Neuron (in vitro differentiated cells): ENCODE measurements at regions not wholly inside any gene's neighbourhood (a gene's known extent, or its start where the extent isn't known, plus 50 kb on each side); places are given as distances from the start of the nearest gene placed in this dataset.

ENCODE experiments used
- H2AFZ ChIP-seq: one replicate; pipeline ENCODE4 v1.6.1; 2013; ENCODE audit warnings: low read depth, mild to moderate bottlenecking, inconsistent platforms, low read length, moderate library complexity
- H3K27me3 ChIP-seq: one replicate; pipeline ENCODE4 v1.6.1; 2013; ENCODE audit warnings: low read length; ENCODE audit not compliant: insufficient read depth
- H3K36me3 ChIP-seq: one replicate; pipeline ENCODE4 v1.6.1; 2013; ENCODE audit warnings: low read length; ENCODE audit not compliant: insufficient read depth
- H3K4me1 ChIP-seq: one replicate; pipeline ENCODE4 v1.6.1; 2013; ENCODE audit warnings: low read length; ENCODE audit not compliant: insufficient read depth
- H3K4me3 ChIP-seq: 2 replicates; pipeline ENCODE4 v1.5.1; 2013; ENCODE audit warnings: mild to moderate bottlenecking, low read length, moderate library complexity
- H3K9me3 ChIP-seq: one replicate; pipeline ENCODE4 v1.6.1; 2013; ENCODE audit warnings: low read length

DNA sequence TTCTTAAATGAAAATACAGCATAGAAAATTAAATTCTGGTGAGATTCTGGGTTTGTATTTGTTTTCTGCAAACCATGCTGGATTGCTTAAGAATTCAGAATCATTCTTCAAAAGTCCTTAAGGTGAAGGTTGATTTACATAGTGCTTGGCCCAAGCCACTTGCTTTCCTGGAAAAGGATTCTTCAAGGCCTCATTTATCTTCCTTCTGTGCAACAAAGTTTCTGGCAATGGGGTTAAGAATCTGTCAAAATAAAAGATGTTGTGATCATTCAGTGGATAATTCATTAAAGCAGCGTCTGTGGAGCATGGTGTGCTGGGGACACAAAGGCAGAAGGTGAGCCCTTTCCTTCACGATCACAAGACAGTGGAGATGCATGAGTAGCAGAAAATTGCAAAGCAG, 351.9 kb downstream of the GALR1 start:
- Histone ChIP-seq H3K27me3 (no peaks in the 10 kb centered on the region), H3K4me3 (no peak overlapping the region), H2AFZ (no peak overlapping the region), H3K4me1 (no peaks in the 10 kb centered on the region), H3K9me3 (no peaks in the 10 kb centered on the region), H3K36me3 (no peaks in the 10 kb centered on the region)

DNA sequence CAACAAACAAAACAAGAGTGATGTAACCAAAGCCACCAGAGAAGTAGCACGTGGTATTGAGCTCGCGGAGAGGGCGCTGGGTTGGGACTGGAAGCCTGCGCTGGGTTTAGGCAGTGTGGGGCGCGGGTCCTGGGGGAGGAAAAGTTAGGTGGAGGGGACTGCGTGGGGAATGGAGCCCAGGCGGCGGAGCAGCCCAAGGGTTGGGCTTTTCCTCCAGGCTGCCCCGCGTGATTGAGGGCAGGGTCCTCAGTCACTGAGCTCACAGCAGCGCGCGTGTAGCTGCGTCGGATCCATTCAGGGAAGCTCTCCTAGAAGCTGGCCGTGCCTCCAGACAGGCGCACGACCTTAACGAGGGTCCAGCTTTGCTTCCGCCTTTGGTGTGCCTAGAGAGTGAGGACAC, 357.4 kb downstream of the GALR1 start:
- Histone ChIP-seq H3K9me3 (peaks cover 2% of the 10 kb centered on the region), H3K27me3 (no peaks in the 10 kb centered on the region)

GRCh38 chr18:77608807-77609206, 359.2 kb downstream of the GALR1 start:
- H3K4me1 ChIP-seq = no peaks in the 10 kb centered on the region
- H3K9me3 ChIP-seq = peaks cover 2% of the 10 kb centered on the region
- no peak overlapping the region for H3K4me3 ChIP-seq
- no peak overlapping the region for H2AFZ ChIP-seq
- no peaks in the 10 kb centered on the region for H3K27me3 ChIP-seq
- H3K36me3 ChIP-seq = no peaks in the 10 kb centered on the region

More for the DNA sequence above, 357.4 kb downstream of the GALR1 start:
- Histone ChIP-seq H2AFZ (no peak overlapping the region), H3K4me1 (no peaks in the 10 kb centered on the region), H3K4me3 (no peak overlapping the region), H3K36me3 (no peaks in the 10 kb centered on the region)

- Histone ChIP-seq H3K4me1 (no peaks in the 10 kb centered on the region), H3K27me3 (no peaks in the 10 kb centered on the region), H3K4me3 (no peak overlapping the region), H3K36me3 (no peaks in the 10 kb centered on the region), H3K9me3 (no peaks in the 10 kb centered on the region), H2AFZ (no peak overlapping the region)
Measured at GRCh38 chr18:77617694-77618093, 368.0 kb downstream of the GALR1 start.

DNA sequence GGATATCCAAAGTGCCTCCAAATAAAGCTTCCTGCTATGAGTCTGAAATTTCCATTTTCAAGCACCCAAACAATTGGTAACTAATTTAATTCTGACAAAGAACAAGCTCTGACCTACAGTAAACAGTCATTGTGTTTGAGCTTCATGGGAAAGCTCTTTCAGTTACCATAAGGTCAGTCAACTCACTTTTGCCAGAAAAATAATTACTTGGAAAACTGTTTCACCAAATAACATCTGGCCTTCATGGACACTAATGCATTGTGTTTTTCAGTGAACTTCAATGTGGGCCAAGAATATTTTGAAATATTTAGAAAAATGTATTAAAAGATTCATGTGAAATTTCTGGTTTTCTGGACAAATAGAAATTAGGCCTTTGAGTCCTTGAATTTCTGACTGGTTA, 369.9 kb downstream of the GALR1 start:
- no peak overlapping the region for H3K4me3 ChIP-seq
- no peak overlapping the region for H2AFZ ChIP-seq
- no peaks in the 10 kb centered on the region for H3K27me3 ChIP-seq
- no peaks in the 10 kb centered on the region for H3K4me1 ChIP-seq
- no peaks in the 10 kb centered on the region for H3K36me3 ChIP-seq
- H3K9me3 ChIP-seq = no peaks in the 10 kb centered on the region

GRCh38 chr18:77622009-77622692, 372.5 kb downstream of the GALR1 start:
- Histone ChIP-seq H3K4me1 (no peaks in the 10 kb centered on the region), H3K36me3 (no peaks in the 10 kb centered on the region), H3K9me3 (no peaks in the 10 kb centered on the region), H3K27me3 (no peaks in the 10 kb centered on the region), H2AFZ (no peak overlapping the region), H3K4me3 (no peak overlapping the region)

- H3K4me1 ChIP-seq = no peaks in the 10 kb centered on the region
- H3K36me3 ChIP-seq = no peaks in the 10 kb centered on the region
- H3K9me3 ChIP-seq = no peaks in the 10 kb centered on the region
- no peaks in the 10 kb centered on the region for H3K27me3 ChIP-seq
- no peak overlapping the region for H2AFZ ChIP-seq
- no peak overlapping the region for H3K4me3 ChIP-seq
Measured at GRCh38 chr18:77632758-77633157, 383.1 kb downstream of the GALR1 start.

DNA sequence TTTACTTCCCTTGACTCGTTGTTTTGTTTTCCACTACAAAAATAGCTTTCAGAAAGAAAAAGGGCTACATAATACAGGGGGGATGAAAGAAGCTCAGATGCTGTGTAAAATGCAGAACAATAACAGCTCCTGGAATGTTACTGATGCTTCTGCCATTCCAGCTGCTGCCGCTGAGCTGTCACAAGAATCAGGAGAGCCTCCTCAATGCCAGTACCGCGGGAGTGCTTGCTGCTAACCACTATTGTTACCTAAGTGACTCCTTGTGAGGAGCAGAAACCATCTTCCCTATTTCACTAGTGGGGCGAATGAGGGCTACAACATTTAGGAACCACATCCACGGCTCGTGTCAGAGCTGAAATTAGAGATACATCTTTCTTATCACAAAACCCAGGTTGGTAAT, 384.8 kb downstream of the GALR1 start:
- H3K4me3 ChIP-seq = no peak overlapping the region
- H2AFZ ChIP-seq = no peak overlapping the region
- no peaks in the 10 kb centered on the region for H3K4me1 ChIP-seq
- no peaks in the 10 kb centered on the region for H3K9me3 ChIP-seq
- no peaks in the 10 kb centered on the region for H3K36me3 ChIP-seq
- H3K27me3 ChIP-seq = no peaks in the 10 kb centered on the region

- no peaks in the 10 kb centered on the region for H3K27me3 ChIP-seq
- no peaks in the 10 kb centered on the region for H3K9me3 ChIP-seq
- H2AFZ ChIP-seq = no peak overlapping the region
- no peaks in the 10 kb centered on the region for H3K36me3 ChIP-seq
- no peaks in the 10 kb centered on the region for H3K4me1 ChIP-seq
- H3K4me3 ChIP-seq = no peak overlapping the region
Measured at GRCh38 chr18:77635451-77635850, 385.8 kb downstream of the GALR1 start.

- no peaks in the 10 kb centered on the region for H3K4me1 ChIP-seq
- H3K27me3 ChIP-seq = no peaks in the 10 kb centered on the region
- H3K4me3 ChIP-seq = no peak overlapping the region
- H3K9me3 ChIP-seq = no peaks in the 10 kb centered on the region
- H2AFZ ChIP-seq = no peak overlapping the region
- no peaks in the 10 kb centered on the region for H3K36me3 ChIP-seq
Measured at GRCh38 chr18:77635858-77636257, 386.2 kb downstream of the GALR1 start.

- Histone ChIP-seq H3K27me3 (no peaks in the 10 kb centered on the region), H3K4me1 (no peaks in the 10 kb centered on the region), H3K9me3 (no peaks in the 10 kb centered on the region)
Measured at GRCh38 chr18:77645170-77645872, 395.7 kb downstream of the GALR1 start.

GRCh38 chr18:77647472-77647871, 397.8 kb downstream of the GALR1 start:
- no peak overlapping the region for H3K4me3 ChIP-seq
- H3K9me3 ChIP-seq = no peaks in the 10 kb centered on the region
- no peak overlapping the region for H2AFZ ChIP-seq
- no peaks in the 10 kb centered on the region for H3K36me3 ChIP-seq
- H3K27me3 ChIP-seq = no peaks in the 10 kb centered on the region
- no peaks in the 10 kb centered on the region for H3K4me1 ChIP-seq

More at GRCh38 chr18:77645170-77645872, 395.7 kb downstream of the GALR1 start:
- Histone ChIP-seq H3K4me3 (no peak overlapping the region), H3K36me3 (no peaks in the 10 kb centered on the region), H2AFZ (no peak overlapping the region)

DNA sequence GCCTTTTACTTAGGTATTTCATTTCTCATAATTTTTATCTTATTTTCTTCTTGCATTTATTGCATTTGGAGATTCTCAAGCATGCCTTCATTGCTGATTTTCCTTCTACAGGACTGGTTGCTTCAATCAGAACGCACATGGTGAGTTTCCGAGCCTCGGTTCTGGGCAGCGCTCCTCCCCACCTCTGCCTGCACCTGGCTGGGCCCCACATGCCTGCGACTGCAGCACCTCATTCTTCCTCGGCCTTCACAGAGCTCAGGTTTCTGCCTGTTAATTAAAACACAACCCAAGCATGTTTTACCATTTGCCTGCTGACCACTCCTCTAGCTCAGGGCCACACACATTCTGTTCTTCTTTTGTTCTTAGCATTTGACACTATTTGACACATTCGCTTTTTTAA, 398.8 kb downstream of the GALR1 start:
- H3K36me3 ChIP-seq = no peaks in the 10 kb centered on the region
- H2AFZ ChIP-seq = no peak overlapping the region
- no peaks in the 10 kb centered on the region for H3K4me1 ChIP-seq
- H3K9me3 ChIP-seq = no peaks in the 10 kb centered on the region
- no peaks in the 10 kb centered on the region for H3K27me3 ChIP-seq
- H3K4me3 ChIP-seq = no peak overlapping the region
